ENCODE measurements at regions not wholly inside any gene's neighbourhood (a gene's known extent, or its start where the extent isn't known, plus 50 kb on each side); places are given as distances from the start of the nearest gene placed in this dataset.

GRCh38 chrY:12517338-12517737 lies 183.7 kb upstream of the USP9Y start:
- CTCF ChIA-PET, result no interaction called here
- no peaks in the 10 kb centered on the region for H3K9me3 ChIP-seq (ENCODE audit: low read length)
- H3K4me1 ChIP-seq (ENCODE audit: insufficient read depth, low read length), result no peaks in the 10 kb centered on the region
- no peaks in the 10 kb centered on the region for H3K9me2 ChIP-seq (replicated peaks; ENCODE audit: low read length)
- H3K79me2 ChIP-seq (ENCODE audit: low read length), result no peaks in the 10 kb centered on the region
- no peak for DNase-seq
- no peak overlapping the region for H2AFZ ChIP-seq (ENCODE audit: low read length)
- H4K20me1 ChIP-seq (ENCODE audit: low read length), result no peaks in the 10 kb centered on the region
- no peak overlapping the region for H3K4me3 ChIP-seq (ENCODE audit: low read length)
- TF ChIP-seq CTCF (conservative IDR thresholded peaks at IDR 0.05; ENCODE audit: low read depth, low read length), result no peak
- TF ChIP-seq EZH2phosphoT487 (IDR thresholded peaks at IDR 0.05; ENCODE audit: borderline replicate concordance, low read length), result no peak
- TF ChIP-seq EZH2 (IDR thresholded peaks at IDR 0.05; ENCODE audit: low read length, unreplicated experiment), result no peak
- no peaks in the 10 kb centered on the region for H3F3A ChIP-seq (ENCODE audit: low read length, unreplicated experiment)
- no peak overlapping the region for H3K4me2 ChIP-seq (ENCODE audit: low read length)
- no peak overlapping the region for H3K9ac ChIP-seq (ENCODE audit: low read length)
- ATAC-seq, result no peak
- no peaks in the 10 kb centered on the region for H3K27me3 ChIP-seq (ENCODE audit: low read length)
- BruUV-seq (replicated peaks), result no TSS peak
- intact Hi-C loops (cut with micrococcal nuclease), result no loop called here
- POLR2A ChIA-PET (ENCODE audit: unreplicated experiment), result no interaction called here
- no peaks in the 10 kb centered on the region for H3K36me3 ChIP-seq (ENCODE audit: low read depth, low read length)
- no peak overlapping the region for H3K27ac ChIP-seq (ENCODE audit: low read length)

DNA sequence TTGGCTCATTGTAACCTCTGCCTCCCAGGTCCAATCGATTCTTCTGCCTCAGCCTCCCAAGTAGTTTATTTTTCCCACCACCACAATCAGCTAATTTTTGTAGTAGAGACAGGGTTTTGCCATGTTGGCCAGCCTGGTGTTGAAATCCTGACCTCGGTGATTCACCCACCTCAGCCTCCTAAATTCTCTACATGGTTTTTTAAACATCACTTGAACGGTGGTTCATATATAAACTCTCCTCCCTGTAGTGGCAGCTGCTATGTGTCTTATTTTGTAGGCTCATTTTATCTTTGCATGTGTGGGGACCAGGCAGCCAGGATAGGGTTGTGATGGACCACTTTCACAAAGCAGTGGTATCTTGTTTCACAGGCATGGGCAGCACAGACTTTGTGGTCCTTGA lies 175.8 kb upstream of the USP9Y start:
- Histone ChIP-seq H3K36me3 (ENCODE audit: low read depth, low read length) (no peaks in the 10 kb centered on the region), H3K27me3 (ENCODE audit: low read length) (no peaks in the 10 kb centered on the region), H3K9ac (ENCODE audit: low read length) (no peak overlapping the region), H3K4me2 (ENCODE audit: low read length) (no peak overlapping the region), H3K9me3 (ENCODE audit: low read length) (no peaks in the 10 kb centered on the region), H3K4me1 (ENCODE audit: insufficient read depth, low read length) (no peaks in the 10 kb centered on the region), H3K9me2 (replicated peaks; ENCODE audit: low read length) (no peaks in the 10 kb centered on the region), H2AFZ (ENCODE audit: low read length) (no peak overlapping the region), H3K4me3 (ENCODE audit: low read length) (no peak overlapping the region), H3F3A (ENCODE audit: low read length, unreplicated experiment) (no peaks in the 10 kb centered on the region), H3K27ac (ENCODE audit: low read length) (no peak overlapping the region), H3K79me2 (ENCODE audit: low read length) (no peaks in the 10 kb centered on the region), H4K20me1 (ENCODE audit: low read length) (no peaks in the 10 kb centered on the region)
- CTCF ChIA-PET, result no interaction called here
- ATAC-seq, result no peak
- no peak for TF ChIP-seq EZH2phosphoT487 (IDR thresholded peaks at IDR 0.05; ENCODE audit: borderline replicate concordance, low read length)
- intact Hi-C loops (cut with micrococcal nuclease), result no loop called here
- DNase-seq, result no peak
- POLR2A ChIA-PET (ENCODE audit: unreplicated experiment), result no interaction called here
- BruUV-seq (replicated peaks), result no TSS peak

DNA sequence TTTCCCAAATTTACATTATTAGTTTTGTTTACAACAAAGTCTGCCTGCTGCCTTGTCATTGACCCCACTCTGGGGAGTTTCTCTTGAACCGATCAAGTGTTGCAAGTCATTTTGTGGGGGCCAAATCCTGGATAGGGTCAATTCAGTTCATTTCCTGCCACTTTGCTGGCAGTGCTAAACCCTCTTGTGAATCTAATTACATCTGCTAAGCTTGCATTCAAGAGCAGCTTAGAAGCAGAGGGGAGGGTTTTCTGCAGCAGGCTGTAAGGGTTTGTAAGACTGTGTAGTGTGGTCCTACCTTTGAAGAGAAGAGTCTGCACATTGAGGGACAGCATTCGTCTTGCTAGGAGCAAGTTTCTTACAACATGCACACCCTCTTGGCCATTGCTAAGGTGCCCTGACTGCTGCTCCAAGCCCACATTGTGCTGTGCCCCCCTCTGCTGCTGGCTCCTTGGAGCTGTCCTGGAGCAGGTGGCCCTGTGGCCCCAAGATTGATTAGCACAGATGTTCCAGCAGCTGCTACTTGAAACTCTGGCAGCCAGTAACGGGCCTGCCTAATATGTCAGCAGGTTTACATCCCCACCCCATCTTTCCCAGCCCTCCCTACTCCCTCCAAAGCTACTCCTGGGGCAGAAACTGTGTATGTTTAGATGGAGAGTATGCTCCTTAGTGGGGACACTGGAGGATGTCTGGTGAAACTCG lies 174.5 kb upstream of the USP9Y start:
- Histone ChIP-seq H3K9me3 (ENCODE audit: low read length) (no peaks in the 10 kb centered on the region), H3K79me2 (ENCODE audit: low read length) (no peaks in the 10 kb centered on the region), H3K4me2 (ENCODE audit: low read length) (no peak overlapping the region), H3K27me3 (ENCODE audit: low read length) (no peaks in the 10 kb centered on the region), H3K4me3 (ENCODE audit: low read length) (no peak overlapping the region), H3K4me1 (ENCODE audit: insufficient read depth, low read length) (no peaks in the 10 kb centered on the region), H3K9me2 (replicated peaks; ENCODE audit: low read length) (no peaks in the 10 kb centered on the region), H3F3A (ENCODE audit: low read length, unreplicated experiment) (no peaks in the 10 kb centered on the region), H2AFZ (ENCODE audit: low read length) (no peak overlapping the region), H3K9ac (ENCODE audit: low read length) (no peak overlapping the region), H3K36me3 (ENCODE audit: low read depth, low read length) (no peaks in the 10 kb centered on the region), H3K27ac (ENCODE audit: low read length) (no peak overlapping the region), H4K20me1 (ENCODE audit: low read length) (no peaks in the 10 kb centered on the region)
- TF ChIP-seq EZH2 (IDR thresholded peaks at IDR 0.05; ENCODE audit: low read length, unreplicated experiment) (no peak), EZH2phosphoT487 (IDR thresholded peaks at IDR 0.05; ENCODE audit: borderline replicate concordance, low read length) (no peak), CTCF (conservative IDR thresholded peaks at IDR 0.05; ENCODE audit: low read depth, low read length) (no peak)
- DNase-seq (no peak), ATAC-seq (no peak)
- BruUV-seq (replicated peaks), result no TSS peak
- POLR2A ChIA-PET (ENCODE audit: unreplicated experiment), result no interaction called here
- CTCF ChIA-PET, result no interaction called here
- intact Hi-C loops (cut with micrococcal nuclease), result no loop called here

All from PC-3 (cell line).